Bronchial epithelial cell (primary cell): ENCODE measurements at regions not wholly inside any gene's neighbourhood (a gene's known extent, or its start where the extent isn't known, plus 50 kb on each side); places are given as distances from the start of the nearest gene placed in this dataset.

Experiments
- DNase-seq: peaks from one replicate; pipeline ENCODE4 v3.0.0-alpha.2; 2010; ENCODE audit warnings: low read depth
- FAIRE-seq: peaks from 2 replicates; lab custom pipeline; 2011; peaks lifted over from hg19 to GRCh38; lab: Jason Lieb, UNC
- H3K27me3 ChIP-seq: 2 replicates; pipeline ENCODE4 v1.5.1; 2011; ENCODE audit warnings: low read length; ENCODE audit not compliant: control insufficient read depth, insufficient read depth
- H3K36me3 ChIP-seq: 2 replicates; pipeline ENCODE4 v1.5.1; 2011; ENCODE audit warnings: low read length; ENCODE audit not compliant: control insufficient read depth, insufficient read depth
- H3K4me3 ChIP-seq: 2 replicates; pipeline ENCODE4 v1.5.1; 2011; ENCODE audit warnings: mild to moderate bottlenecking, low read depth, low read length, control low read depth
- TF ChIP-seq, protein P1 (sequence below): IDR thresholded peaks from 2 replicates; pipeline ENCODE4 v1.5.1; 2011; ENCODE audit warnings: mild to moderate bottlenecking, moderate library complexity, low read length, control low read depth, inconsistent platforms; ENCODE audit not compliant: insufficient read depth, severe bottlenecking

DNA sequence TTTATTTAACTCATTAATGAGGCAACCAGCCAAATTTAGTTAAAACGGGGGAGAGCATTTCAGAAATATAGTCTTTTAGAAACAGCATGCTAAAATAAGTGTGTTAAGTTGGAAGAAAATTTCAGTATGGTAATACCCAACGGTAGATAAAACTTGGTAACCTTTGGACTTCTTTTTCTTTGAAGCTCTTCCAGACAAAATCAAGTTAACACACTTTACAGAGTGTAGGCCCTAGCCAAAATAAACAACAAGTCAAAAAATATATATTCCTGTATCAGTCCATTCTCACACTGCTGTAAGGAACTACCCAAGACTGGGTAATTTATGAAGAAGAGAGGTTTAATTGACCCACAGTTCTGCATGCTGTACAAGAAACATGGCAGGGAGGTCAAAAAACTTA is 279.6 kb downstream of the HIVEP2 start:
- DNase-seq (no peak), FAIRE-seq (no peak)
- TF ChIP-seq, protein P1, sequence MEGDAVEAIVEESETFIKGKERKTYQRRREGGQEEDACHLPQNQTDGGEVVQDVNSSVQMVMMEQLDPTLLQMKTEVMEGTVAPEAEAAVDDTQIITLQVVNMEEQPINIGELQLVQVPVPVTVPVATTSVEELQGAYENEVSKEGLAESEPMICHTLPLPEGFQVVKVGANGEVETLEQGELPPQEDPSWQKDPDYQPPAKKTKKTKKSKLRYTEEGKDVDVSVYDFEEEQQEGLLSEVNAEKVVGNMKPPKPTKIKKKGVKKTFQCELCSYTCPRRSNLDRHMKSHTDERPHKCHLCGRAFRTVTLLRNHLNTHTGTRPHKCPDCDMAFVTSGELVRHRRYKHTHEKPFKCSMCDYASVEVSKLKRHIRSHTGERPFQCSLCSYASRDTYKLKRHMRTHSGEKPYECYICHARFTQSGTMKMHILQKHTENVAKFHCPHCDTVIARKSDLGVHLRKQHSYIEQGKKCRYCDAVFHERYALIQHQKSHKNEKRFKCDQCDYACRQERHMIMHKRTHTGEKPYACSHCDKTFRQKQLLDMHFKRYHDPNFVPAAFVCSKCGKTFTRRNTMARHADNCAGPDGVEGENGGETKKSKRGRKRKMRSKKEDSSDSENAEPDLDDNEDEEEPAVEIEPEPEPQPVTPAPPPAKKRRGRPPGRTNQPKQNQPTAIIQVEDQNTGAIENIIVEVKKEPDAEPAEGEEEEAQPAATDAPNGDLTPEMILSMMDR: no peak

GRCh38 chr6:142666599-142667185 is 278.3 kb downstream of the HIVEP2 start:
- H3K36me3 ChIP-seq: no peaks in the 10 kb centered on the region
- DNase-seq: no peak
- TF ChIP-seq, protein P1: no peak
- H3K27me3 ChIP-seq: no peaks in the 10 kb centered on the region
- FAIRE-seq: no peak
- H3K4me3 ChIP-seq: no peak overlapping the region

More for the DNA sequence above, 279.6 kb downstream of the HIVEP2 start:
- no peaks in the 10 kb centered on the region for H3K27me3 ChIP-seq
- H3K36me3 ChIP-seq: no peaks in the 10 kb centered on the region
- H3K4me3 ChIP-seq: no peak overlapping the region

DNA sequence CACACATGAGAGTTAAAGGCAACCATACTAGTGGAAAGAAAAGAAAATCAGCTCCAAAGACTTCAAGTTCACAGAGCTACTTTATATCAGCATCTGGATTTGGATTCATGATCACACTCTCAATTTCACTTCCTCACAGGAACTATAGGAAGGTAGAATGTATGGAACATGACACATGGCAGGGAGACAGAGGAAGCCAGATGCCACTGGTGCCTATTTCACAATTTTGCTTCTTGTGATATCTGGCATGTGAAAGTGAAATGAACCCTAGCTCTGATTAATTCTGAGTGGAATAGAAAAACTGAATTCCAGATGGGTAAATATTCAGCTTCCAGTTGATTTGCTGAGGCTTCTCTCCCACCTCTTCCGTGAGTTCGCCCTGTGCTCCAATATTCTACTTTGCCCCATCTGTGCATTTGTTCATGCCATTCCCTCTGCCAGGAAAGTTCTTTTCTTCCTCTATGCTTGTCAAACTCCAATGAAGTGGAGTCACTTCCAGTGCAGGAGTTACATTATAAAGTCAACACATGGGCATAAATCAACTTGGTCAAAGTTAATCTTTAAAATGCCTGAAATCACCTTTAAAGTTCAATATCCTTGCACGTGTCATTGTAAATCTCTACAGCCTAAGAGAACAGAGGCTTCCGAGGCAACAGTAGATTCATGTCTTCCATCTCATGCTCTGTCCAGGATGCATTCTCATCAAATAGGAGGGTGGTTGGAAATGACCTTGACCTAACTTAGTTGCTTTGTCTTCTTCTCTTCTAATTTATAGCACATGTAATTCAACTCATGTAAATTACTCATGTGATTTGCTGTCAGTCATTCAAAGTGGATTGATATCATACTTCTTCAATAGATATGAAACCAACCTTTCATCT is 275.3 kb downstream of the HIVEP2 start:
- TF ChIP-seq, protein P1: no peak
- FAIRE-seq (no peak), DNase-seq (no peak)
- no peaks in the 10 kb centered on the region for H3K27me3 ChIP-seq
- no peak overlapping the region for H3K4me3 ChIP-seq
- no peaks in the 10 kb centered on the region for H3K36me3 ChIP-seq

DNA sequence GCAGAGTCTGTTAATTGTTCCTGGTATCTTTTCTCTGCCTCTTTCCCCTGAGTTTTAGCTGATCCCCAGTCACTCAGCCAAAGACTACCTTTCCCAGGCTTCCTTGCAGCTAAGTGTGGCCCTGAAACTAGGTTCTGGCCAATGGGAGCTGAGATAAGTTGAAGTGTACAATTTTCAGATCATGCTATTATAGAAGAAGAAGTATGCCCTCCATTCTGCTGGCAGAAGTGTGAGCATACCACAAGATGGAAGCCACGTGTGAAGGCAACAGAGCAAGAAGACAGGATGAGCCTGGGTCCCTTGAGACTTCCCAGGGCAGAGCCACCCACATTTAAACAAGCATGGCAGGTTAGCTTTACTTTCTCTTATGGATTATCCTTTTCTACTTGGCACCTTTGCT is 273.2 kb downstream of the HIVEP2 start:
- no peak for DNase-seq
- TF ChIP-seq, protein P1: no peak
- H3K4me3 ChIP-seq: no peak overlapping the region
- H3K27me3 ChIP-seq: peaks cover 2% of the 10 kb centered on the region
- no peak for FAIRE-seq
- no peaks in the 10 kb centered on the region for H3K36me3 ChIP-seq

- no peak for DNase-seq
- FAIRE-seq: no peak
- H3K4me3 ChIP-seq: no peak overlapping the region
- H3K36me3 ChIP-seq: no peaks in the 10 kb centered on the region
- TF ChIP-seq, protein P1: no peak
- peaks cover 2% of the 10 kb centered on the region for H3K27me3 ChIP-seq
These were observed 269.5 kb downstream of the HIVEP2 start for GRCh38 chr6:142675517-142675916.
